HG02970 (cell line): ENCODE measurements at regions not wholly inside any gene's neighbourhood (a gene's known extent, or its start where the extent isn't known, plus 50 kb on each side); places are given as distances from the start of the nearest gene placed in this dataset.
A peak's percentile ranks its signal among the peaks of the same experiment; 100 is the strongest.
"Not testable (repeated sequence)": the region's sequence is repeated elsewhere in the genome, so short reads cannot be mapped to it uniquely, and the experiment has no call there.

Experiments used
- ATAC-seq: cut with Tn5 transposase; IDR thresholded peaks from one replicate; pipeline ENCODE4 v1.9.1; 2021; ENCODE audit warnings: mild to moderate bottlenecking, moderate library complexity, moderate number of reproducible peaks; ENCODE audit not compliant: unreplicated experiment, low FRiP score

DNA sequence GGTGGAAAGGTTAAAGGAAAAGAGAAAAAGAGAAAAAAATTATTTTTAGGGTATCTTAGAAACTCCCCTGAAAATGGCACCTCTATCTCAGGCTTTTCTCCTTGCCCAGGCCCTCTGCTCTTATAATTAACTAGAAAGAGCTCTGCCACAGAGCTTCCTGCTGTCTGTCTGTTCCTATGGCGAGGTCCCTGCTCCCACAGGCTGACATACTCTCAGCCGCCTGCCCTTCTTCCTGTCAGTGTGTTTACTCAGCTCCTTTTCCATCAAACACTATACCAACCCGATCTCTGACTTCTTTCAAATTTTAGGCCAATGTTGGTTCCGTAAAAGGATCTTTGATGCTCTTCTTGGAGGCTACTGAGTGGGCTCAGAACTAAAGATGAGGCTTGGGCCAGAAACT lies 482.6 kb downstream of the DMAC1 start:
- ATAC-seq = no peak

DNA sequence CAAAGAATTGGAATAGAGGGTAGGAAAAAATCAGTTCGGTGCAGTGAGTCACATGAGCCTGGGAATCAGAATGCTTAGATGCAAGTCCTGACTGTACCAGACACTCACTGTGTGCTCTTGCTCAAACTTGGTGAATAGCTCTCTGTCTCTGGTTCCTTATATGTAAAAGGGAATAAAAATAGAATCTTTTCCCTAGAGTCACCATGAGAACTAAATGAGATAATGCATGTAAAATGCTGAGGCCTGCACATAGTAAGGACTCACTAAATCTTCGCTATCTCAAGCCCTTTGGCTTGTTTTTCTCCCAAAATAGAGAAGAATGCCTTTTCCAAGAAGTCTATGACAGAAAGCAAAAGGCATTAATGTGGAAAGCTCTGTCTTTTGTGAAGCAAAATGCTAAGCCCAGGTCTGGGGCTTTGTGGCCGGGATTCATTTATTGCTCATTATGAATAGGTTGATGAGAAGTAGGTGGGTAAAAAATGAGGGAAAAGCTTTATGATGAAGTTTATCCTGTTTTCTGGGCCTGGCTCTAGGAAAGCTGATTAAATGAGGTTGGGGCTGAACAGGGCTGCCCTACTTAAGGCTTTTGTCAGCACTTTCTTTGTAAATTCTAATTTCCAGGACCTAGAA lies 483.3 kb downstream of the DMAC1 start:
- no peak for ATAC-seq

DNA sequence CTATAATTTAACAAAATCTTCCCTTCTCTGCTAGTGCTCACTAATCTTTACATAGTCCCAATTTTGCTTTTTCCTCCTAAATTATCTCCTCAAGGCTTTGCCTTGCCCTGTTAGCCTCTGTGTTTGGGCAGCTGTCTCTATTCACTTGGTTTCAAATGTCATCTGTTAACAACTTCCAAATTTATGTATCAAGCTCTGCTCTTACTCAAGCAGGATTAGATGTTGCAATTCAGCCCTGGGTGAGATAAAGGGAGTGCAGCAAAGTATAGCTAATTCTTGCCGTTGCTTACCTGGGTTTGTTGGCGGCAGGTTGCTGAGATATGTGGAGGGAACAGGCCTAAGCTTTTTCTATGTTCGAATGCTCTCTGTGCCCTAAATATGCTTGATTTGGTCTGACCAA lies 483.8 kb downstream of the DMAC1 start:
- ATAC-seq = no peak

DNA sequence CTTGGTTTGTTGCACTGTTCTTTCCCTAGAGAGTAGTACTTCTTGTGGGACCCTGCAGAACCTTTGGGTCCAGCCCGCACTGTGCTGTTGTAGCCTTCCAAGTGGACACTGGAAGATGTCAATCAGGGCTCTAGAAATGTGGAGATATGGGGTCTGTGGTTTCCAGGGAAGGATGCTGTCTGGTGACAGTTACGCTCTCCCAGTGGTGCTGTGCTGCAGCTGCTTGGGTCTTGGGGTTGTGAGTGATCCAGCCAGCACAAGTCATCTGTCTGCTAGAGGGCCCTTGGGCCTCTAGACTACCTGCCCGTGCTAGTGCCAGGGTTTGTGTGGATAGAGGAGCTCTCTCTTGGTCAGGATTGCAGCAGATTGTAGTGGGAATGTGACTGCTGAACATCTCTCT lies 484.5 kb downstream of the DMAC1 start:
- ATAC-seq = no peak

DNA sequence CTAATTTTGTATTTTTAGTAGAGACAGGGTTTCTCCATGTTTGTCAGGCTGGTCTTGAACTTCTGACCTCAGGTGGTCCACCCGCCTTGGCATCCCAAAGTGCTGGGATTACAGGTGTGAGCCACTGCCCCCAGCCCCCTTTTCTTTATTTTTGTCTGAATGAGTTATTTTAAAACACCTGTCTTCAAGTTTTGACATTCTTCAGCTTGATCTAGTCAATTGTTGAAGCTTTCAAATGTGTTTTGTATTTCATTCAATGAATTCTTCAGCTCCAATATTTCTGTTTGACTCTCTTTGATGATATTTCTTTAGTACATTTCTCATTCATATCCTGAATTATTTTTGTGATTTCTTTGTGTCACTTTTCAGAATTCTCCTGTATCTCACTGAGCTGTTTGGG lies 486.2 kb downstream of the DMAC1 start:
- no peak for ATAC-seq

DNA sequence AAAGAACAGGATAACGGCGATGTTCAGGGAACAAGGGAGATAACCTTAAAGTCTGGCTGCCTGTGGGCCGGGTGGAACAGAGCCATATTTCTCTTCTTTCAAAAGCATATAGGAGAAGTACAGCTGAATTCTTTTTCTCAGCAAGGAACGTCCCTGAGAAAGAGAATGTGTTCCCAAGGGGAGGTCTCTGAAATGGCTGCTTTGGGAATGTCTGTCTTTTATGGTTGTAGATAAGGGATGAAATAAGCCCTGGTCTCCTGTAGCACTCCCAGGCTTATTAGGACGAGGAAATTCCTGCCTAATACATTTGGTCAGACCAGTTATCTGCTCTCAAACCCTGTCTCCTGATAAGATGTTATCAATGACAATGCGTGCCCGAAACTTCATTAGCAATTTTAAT lies 490.5 kb downstream of the DMAC1 start:
- ATAC-seq = not testable (repeated sequence)

DNA sequence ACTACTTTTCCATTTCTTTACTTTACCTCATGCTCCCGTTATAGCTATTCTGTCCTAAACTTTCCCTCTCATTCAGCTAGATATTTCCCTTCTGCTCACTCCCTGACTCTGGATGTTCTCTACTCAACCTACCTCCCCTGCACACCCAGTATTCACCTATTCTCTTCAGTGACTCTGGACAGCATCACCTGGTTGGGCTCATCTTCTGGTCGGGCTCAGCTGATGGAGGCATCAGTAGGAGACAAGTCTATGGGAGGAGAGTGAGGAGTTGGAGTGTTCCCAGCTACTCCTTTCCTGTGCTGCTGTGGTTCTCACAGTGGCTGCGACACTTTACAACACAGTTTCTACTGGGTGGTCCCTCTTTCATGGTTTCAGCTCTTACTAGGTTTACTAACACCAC lies 493.9 kb downstream of the DMAC1 start:
- ATAC-seq = no peak

DNA sequence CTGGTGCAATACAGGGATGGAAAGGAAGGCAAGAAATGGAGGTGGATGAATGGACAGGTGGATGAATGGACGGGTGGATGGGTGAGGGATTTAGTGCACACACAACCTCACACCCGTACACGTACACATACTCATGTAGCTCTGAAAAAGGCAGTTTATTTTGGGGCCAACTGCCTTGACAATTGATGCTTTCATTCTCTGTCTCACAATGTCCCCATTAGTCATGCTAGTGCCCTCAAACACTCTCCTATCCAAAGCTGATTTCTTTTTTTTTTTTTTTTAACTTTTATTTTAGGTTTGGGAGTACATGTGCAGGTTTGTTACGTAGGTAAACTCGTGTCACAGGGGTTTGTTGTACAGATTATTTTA lies 495.0 kb downstream of the DMAC1 start:
- ATAC-seq = no peak

DNA sequence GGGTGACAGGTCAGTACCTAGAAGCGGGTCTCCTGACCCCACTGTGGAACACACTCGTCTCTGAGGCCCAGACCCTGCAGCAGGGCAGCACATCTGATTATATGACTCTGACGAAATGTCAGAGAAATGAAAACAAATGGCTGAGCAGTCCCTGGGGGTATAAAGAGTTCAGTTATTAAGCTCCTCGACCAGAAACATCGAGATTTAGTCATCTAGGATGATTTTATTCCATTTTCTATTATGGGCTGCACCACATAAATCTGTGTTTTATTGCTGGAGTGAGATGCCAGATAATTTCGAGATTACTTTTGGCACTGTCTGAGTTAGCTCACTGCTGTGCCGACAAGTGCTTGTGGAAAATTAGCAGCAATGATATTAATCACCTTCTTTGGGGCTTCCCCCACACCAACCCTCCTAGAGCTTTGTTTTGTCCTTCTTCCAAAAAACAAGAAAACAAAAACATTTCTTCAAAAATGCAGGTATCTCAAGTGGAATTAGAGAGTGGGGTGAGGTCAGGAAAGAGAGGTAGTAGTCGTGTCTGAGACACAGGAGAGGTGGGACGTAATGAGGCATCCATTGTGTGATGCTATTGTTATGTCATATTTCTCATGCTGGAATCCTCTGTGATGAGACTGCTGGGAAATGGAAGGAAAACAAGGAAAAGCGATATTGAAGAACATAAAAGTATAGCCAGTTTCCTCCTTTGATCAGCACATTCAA lies 495.5 kb downstream of the DMAC1 start:
- no peak for ATAC-seq

DNA sequence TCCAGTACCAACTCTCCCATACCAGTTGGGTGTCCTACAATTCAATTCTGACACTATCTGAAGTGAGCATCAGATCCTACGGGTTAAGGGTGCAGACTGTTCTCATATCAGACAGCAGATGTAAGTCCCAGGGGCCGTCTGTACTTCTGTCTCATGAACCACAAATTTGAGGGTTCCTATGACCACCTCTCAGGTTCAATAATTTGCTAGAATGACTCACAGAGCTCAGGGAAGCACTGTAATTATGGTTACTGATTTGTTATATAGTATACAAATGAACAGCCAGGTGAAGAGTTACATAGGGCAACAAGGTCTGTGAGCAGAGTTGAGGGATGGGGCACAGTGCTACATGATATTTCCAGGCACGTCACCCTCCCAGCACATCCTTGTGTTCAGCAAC lies 499.1 kb downstream of the DMAC1 start:
- ATAC-seq = peak; percentile 42

DNA sequence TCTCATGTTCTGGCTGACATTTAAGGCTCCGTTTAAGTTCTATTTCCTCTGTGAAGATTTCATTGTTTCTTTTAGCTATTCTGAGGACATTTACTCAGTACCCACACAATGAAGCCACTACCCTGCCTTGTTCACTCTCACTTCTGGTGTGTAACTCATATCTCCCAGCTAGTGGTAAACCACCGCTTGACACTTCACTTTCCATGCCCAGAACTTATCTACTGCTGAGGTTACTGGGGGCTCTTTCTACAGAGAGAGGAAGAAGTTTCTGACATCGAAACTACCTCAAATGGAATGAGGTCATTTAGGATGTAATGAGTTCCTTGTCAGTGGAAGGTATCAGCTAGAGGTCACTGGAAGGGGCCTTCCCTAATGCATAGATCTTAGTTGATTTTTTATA lies 501.5 kb downstream of the DMAC1 start:
- ATAC-seq = peak; percentile 99

DNA sequence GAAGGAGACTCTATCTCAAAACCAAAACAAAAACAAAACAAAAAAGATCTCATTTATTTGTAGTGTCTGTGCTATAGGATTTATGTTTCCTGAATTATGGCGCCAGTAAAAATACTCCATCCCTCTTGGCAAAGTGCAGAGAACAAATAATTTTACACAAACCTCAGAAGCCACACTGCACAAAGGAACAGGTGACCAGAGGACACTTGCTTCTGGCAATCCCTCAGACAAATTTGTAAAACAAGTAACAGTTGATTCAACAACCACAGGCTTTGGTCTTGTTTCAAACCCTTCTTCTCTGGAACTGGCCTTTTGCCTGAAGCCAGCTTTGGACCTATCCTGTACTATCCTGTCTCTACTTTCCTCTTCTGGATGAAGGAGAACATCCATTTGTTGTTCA lies 502.1 kb downstream of the DMAC1 start:
- no peak for ATAC-seq

DNA sequence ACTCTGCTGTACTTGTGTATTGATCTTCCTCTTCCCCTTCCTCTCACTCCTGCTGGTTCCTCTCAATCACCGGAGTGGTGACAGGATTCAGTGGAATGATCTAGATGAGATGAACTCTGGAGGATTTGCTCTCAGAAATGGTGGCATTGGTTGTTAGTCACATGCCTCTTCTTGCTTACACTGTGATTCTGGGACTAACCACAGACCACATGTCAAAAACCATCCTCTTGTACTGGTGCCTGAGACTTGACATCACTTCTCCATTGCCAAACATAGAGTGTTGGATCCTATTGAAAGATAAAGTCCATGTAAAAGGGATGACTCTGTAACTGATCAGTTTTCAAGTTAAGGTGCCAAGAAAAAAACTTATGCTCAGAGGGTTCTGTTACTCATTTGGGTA lies 506.5 kb downstream of the DMAC1 start:
- ATAC-seq = no peak

DNA sequence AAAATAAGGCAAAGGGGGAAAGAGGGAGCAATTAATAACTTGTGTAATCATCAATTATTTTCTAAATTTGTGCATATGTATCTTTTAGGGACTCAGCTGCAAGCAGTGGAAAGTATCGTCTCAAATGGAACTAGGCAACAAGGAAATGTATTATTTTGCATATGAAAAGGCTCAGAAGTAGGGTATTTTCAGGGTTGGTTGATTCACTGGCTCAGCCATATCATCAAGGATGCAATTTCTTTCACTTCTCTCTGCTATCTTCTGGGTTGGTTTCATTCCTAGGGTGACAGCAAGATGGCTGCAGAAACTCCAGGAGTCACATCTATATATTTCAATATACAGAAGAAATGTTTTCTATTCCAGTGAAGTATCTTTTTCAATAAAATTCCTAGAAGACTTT lies 509.8 kb downstream of the DMAC1 start:
- ATAC-seq = no peak

DNA sequence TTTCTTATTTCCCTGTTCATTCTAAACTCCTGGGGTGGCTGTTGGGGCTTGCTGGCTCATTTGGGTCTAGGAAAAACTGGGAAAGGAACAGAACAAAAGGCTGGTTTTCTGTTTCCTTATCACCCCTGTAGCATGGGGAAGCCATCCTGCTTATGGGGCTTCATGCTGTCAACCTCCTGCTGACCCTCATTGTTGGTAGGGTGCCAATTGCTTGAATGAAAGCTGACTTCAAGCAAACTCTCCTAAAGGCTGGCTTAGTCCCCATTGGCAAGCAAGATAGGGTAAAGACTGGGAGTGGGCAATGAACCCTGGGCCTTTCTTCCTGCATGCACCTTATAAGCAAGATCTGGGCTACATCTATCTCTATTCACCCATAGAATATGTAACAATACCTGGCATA lies 511.6 kb downstream of the DMAC1 start:
- no peak for ATAC-seq

DNA sequence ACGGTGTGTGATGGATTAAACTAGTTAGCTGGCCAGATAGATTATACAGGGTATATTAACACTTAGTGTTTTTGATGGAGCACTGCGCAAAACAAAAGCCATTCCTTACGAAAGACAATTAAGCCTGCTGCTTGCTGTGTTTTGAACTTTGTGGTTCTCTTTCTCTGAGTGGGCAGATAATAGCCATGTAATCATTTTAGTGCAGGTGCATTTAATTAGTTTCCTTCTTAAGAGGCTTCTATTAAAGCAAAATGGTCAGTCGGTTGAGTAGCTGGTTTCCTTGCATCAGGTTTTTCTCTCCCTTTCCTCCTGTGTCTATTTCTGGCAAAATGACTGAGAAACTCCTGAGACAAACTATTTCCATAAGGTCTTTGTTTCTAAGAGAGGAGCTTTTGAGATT lies 512.5 kb downstream of the DMAC1 start:
- no peak for ATAC-seq

DNA sequence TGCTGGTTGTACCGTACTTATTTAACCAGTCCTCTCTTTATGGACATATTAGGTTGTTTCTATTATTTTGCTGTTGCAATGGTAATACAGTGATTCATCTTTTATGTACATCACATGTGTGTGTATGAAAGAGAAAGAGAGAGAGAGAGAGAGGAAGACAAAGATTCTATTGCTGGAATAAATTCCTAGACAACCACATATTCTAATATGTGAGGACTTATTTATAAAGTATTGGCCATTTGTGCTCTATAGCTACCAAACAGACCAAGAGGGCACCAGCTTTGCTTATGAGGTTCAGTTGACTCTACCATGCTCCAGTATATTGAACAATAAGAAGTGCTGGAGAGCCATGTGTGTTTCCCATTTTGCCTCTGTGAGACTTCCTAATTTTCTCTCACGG lies 513.5 kb downstream of the DMAC1 start:
- no peak for ATAC-seq

DNA sequence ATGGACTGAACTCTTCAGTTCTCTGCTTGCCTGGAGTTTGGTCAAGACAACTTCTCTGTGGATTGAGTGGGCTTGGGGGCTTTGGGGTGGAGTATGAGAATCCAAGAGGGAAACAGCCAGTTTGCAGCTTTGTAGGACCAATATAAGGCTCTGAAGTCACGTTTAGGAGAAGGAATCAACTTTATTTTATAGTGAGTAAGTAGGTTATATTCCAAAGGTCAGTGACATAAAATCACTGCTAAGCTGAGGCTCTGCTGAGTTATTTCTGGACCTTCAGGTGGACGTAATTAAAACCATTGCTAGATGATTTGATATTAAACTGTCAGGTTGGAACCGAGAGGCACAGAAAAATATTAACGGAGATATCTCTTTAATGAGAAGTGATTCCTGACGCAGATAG lies 514.4 kb downstream of the DMAC1 start:
- no peak for ATAC-seq

DNA sequence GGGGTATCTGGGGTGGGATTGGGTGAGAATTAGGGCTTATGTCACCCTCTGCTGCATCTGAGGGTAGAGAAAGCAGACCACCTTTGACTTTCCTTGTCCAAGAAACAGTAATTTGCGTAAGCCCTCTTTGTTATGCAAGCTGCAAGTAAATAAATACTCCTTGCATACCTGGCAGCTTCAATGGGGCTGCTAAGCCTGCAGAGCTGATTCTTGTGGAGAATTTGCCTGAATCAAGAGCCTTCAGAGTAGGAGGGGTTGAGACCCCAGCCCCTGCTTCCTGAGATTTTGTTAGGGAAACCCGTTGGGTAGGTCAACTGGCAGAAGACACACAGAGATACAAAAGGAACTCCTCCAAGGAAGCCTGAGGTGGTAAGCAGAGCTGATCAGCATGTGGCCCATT lies 515.1 kb downstream of the DMAC1 start:
- no peak for ATAC-seq

DNA sequence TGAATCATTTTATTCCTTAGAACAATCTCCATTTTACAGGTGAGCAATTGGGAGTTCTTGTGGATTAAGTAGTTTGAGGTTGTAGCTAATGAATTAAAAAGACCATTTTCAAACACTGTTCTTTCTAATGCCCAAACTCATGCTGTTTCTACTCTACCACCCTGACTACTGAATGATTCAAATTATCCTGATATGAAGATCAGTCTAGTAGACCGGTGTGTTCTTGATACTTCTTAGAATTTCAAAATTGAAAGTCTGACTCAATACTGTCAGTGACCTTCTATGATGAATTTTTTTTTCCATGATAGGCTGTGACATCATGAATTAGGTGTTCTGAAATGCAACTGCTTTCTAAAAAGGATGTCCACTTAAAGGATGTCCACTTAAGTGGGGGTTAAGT lies 515.5 kb downstream of the DMAC1 start:
- no peak for ATAC-seq

DNA sequence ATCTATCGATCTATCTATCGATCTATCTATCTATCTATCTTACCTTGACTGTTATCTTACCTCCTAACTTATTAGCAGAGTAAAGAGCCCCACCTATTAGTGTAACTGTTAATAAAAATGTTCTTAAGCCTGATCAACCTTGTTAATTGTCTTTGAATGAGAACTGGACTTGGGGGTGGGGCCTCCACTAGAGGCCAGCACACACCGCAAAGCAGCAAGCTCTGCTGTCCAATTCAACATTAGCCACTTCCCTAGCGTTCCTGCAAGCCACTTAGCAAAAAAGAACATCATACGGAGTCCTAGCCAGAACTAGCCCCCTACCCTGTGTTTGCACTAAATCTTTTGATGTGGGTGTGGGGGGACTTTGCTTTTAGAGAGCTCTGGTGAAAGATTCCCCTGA lies 515.8 kb downstream of the KDM4C start:
- no peak for ATAC-seq

DNA sequence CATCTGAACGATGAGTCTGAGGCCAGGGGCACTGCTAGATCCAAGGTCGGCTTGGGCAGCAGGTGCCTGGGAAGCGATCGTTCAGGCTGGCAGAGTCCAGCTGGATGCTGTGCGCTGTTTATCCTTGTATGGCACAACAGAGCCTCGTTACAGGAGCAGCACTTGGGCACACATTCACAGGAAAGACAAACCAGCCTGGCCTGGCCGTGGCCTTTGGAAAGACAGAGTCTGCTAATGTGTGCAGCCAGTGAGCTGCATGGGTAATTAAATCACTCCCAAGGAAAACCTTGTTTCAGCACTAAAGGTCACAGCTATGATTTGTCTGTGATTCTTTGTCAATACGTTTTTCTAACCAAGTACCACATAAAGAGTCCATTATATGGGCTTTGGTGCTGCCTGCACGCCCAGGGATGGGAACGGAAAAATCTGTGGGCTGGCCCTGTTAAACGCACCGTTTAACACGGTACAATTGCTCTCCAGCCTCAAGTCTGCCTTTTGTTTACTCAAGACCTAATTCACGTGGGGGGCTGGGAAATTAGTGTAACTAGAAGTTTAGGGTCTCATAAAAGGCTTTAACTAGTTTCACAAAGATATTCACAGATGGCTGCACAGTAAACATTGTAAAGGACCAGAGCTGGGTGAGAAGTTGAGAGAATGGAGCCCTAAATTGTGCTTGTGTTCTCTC lies 509.3 kb downstream of the KDM4C start:
- ATAC-seq = no peak
